ENCODE measurements at regions not wholly inside any gene's neighbourhood (a gene's known extent, or its start where the extent isn't known, plus 50 kb on each side); places are given as distances from the start of the nearest gene placed in this dataset.

DNA sequence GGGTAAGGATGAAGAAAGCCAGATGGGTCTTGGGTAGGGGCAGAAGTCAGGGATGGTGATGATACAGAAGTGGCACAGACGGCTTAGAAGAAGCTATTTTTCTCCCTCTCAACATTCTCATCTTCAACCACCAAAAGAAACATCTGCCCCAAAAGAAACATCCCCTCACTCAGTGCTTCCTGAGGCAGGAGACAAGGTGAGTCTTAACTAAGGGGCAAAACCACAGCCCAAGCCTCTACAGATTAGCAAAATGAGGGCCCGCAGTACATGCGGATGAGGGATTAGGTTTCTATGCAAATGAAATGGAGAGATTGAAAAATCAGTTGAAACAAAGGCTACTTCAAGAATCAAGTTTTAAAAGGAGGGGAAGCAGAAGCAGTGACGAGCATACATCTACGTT is 241.3 kb upstream of the CCDC196 start:
- intact Hi-C loops (cut with DNase I; ENCODE audit: low total_unique reads): no loop called here
- TF ChIP-seq POLR2AphosphoS5 (IDR thresholded peaks at IDR 0.05) (no peak), POLR2A (IDR thresholded peaks at IDR 0.05) (no peak)
- TF ChIP-seq, protein P1, sequence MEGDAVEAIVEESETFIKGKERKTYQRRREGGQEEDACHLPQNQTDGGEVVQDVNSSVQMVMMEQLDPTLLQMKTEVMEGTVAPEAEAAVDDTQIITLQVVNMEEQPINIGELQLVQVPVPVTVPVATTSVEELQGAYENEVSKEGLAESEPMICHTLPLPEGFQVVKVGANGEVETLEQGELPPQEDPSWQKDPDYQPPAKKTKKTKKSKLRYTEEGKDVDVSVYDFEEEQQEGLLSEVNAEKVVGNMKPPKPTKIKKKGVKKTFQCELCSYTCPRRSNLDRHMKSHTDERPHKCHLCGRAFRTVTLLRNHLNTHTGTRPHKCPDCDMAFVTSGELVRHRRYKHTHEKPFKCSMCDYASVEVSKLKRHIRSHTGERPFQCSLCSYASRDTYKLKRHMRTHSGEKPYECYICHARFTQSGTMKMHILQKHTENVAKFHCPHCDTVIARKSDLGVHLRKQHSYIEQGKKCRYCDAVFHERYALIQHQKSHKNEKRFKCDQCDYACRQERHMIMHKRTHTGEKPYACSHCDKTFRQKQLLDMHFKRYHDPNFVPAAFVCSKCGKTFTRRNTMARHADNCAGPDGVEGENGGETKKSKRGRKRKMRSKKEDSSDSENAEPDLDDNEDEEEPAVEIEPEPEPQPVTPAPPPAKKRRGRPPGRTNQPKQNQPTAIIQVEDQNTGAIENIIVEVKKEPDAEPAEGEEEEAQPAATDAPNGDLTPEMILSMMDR (IDR thresholded peaks at IDR 0.05 in 8 of 11, conservative IDR thresholded peaks at IDR 0.05 in 3 of 11): no peak
- no peaks in the 10 kb centered on the region for H3K4me1 ChIP-seq
- H3K9me3 ChIP-seq: no peaks in the 10 kb centered on the region
- H3K27me3 ChIP-seq (replicated peaks in 1 of 7): no peaks in the 10 kb centered on the region
- H3K27ac ChIP-seq: no peak overlapping the region
- H3K4me3 ChIP-seq: no peak overlapping the region
- 87 to 94% (median 92%) methylated on average over 5 of the region's 5 CpGs for WGBS, 5 donors
- DNase-seq: no peak
- no peaks in the 10 kb centered on the region for H3K36me3 ChIP-seq

DNA sequence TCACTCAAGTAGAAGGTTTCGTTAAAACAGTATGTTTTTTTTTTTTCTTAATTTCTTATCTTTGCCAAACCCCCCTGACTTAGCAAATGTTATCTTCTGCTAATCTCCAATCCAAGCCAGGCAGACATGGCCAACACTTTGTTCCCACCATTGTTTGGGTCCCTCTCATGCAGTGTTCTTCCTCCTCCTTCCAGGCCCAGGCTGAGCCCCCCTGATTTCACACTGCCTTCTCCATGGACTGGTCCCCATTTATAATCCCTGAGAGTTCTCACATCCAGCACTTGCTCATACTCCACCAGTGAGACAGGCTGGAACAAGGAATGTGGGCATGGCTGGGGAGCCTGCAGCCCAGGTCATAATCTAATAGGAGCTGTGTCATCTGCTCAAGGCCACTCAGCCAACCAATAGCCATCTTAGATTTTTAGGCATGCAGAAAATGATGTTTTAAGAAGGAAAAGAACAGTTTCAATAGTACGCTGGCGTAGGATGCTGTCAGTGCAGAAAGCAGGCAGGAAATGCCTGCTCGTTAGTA is 238.4 kb upstream of the CCDC196 start:
- Histone ChIP-seq H3K27me3 (replicated peaks in 1 of 7) (no peaks in the 10 kb centered on the region), H3K36me3 (no peaks in the 10 kb centered on the region), H3K4me3 (no peak overlapping the region), H3K9me3 (no peaks in the 10 kb centered on the region), H3K27ac (no peak overlapping the region), H3K4me1 (no peaks in the 10 kb centered on the region)
- WGBS, 5 donors: 60 to 69% (median 61%) methylated on average over 4 of the region's 4 CpGs
- no peak for DNase-seq
- intact Hi-C loops (cut with DNase I; ENCODE audit: low total_unique reads): no loop called here
- TF ChIP-seq POLR2AphosphoS5 (IDR thresholded peaks at IDR 0.05) (no peak), POLR2A (IDR thresholded peaks at IDR 0.05) (no peak)
- TF ChIP-seq, protein P1 (IDR thresholded peaks at IDR 0.05 in 8 of 11, conservative IDR thresholded peaks at IDR 0.05 in 3 of 11): no peak

DNA sequence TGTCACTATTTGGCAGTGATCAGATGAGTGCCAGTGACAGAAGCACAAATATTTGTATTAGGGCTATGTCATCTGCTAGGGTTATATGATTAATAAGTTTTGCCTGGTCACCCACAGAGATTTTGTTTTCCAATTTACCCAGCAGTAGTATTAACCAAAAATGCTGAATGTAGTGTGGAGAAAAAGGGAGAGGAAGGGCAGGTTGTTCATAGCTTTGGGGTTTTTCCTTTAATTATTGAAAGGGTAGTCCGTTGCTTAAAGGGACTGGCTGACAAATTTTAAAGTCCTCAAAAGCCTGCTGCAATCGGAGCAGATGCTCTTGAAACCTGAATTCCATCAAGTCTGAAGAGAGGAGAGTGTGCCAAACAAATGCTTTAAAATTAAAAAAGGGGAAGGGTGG is 237.9 kb upstream of the CCDC196 start:
- WGBS, 5 donors: 70 to 81% (median 72%) methylated on average over 2 of the region's 2 CpGs
- Histone ChIP-seq H3K36me3 (no peaks in the 10 kb centered on the region), H3K27me3 (replicated peaks in 1 of 7) (no peaks in the 10 kb centered on the region), H3K27ac (no peak overlapping the region), H3K4me3 (no peak overlapping the region), H3K4me1 (no peaks in the 10 kb centered on the region), H3K9me3 (no peaks in the 10 kb centered on the region)
- no peak for DNase-seq
- intact Hi-C loops (cut with DNase I; ENCODE audit: low total_unique reads): no loop called here
- TF ChIP-seq POLR2A (IDR thresholded peaks at IDR 0.05) (no peak), POLR2AphosphoS5 (IDR thresholded peaks at IDR 0.05) (no peak)
- TF ChIP-seq, protein P1 (IDR thresholded peaks at IDR 0.05 in 8 of 11, conservative IDR thresholded peaks at IDR 0.05 in 3 of 11): no peak

DNA sequence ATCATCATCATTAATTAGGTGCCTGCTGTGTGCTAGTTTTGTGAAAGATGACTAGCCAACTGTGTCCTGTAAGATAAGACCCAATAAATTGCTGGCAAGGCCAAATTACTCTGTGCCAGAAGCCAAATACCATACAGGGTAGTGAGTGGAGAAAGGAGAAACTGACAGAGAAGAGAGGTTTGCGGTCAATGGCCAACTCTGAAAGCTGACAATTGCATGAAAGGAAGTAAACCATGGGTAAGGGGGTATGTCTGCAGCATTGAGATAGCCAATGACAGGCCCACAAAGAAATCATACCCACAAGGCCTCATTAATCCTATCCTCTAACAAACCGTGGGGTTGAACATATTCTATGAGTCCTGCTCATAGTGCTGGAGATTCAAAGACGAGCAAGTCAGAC is 236.6 kb upstream of the CCDC196 start:
- intact Hi-C loops (cut with DNase I; ENCODE audit: low total_unique reads): no loop called here
- H3K27ac ChIP-seq: no peak overlapping the region
- no peak for DNase-seq
- H3K4me1 ChIP-seq: no peaks in the 10 kb centered on the region
- WGBS, 5 donors: 76 to 88% (median 81%) methylated on average over 3 of the region's 3 CpGs
- H3K36me3 ChIP-seq: no peaks in the 10 kb centered on the region
- H3K27me3 ChIP-seq (replicated peaks in 1 of 7): peaks cover 0 to 4% (median 0%) of the 10 kb centered on the region in 7 donors
- TF ChIP-seq, protein P1 (IDR thresholded peaks at IDR 0.05 in 8 of 11, conservative IDR thresholded peaks at IDR 0.05 in 3 of 11): no peak
- no peaks in the 10 kb centered on the region for H3K9me3 ChIP-seq
- no peak overlapping the region for H3K4me3 ChIP-seq
